B cell (primary cell): ENCODE measurements at regions not wholly inside any gene's neighbourhood (a gene's known extent, or its start where the extent isn't known, plus 50 kb on each side); places are given as distances from the start of the nearest gene placed in this dataset.

Experiments used
- ATAC-seq: fragments of 200-7000 bp; cut with Tn5 transposase; one replicate; pipeline ENCODE4 v1.10.0; 2021; ENCODE audit warnings: low read depth, mild to moderate bottlenecking, moderate number of reproducible peaks, moderate library complexity
- CTCF ChIA-PET: fragments of 350-600 bp; sonication (Branson Sonifier 250); formaldehyde crosslinking; loops from one replicate; lab custom pipeline; 2021; ENCODE audit warnings: antibody characterized with exemption, inconsistent platforms; lab: Charles Lee
- POLR2A ChIA-PET: fragments of 350-600 bp; sonication (Branson Sonifier 250); formaldehyde crosslinking; loops from one replicate; lab custom pipeline; 2021; ENCODE audit warnings: antibody characterized with exemption; lab: Charles Lee
- DNase-seq: peaks from one replicate; pipeline ENCODE4 v3.0.0; 2013
- H2AFZ ChIP-seq: 2 replicates; pipeline ENCODE4 v1.6.1; 2012; ENCODE audit warnings: mild to moderate bottlenecking, low read depth, low read length; ENCODE audit not compliant: insufficient read depth, poor library complexity, severe bottlenecking
- H3K27ac ChIP-seq, 2 donors: 1 replicate in 1 of 2; 2 replicates in 1 of 2; pipeline ENCODE4 v1.5.1; 2012 to 2013; ENCODE audit warnings: low read length in 2 of 2, mild to moderate bottlenecking in 2 of 2, moderate library complexity in 1 of 2
- H3K27me3 ChIP-seq, 4 experiments: fragments of 200-600 bp in 1 of 4; sonication (generic) in 1 of 4; replicated peaks in 1 of 4; 1 replicate in 2 of 4; 2 replicates in 2 of 4; pipeline versions ENCODE4 v1.6.1 to v1.7.0; 2013 to 2016; ENCODE audit warnings: low read length in 3 of 4, mild to moderate bottlenecking in 2 of 4, mixed read lengths in 1 of 4, moderate library complexity in 1 of 4; ENCODE audit not compliant: insufficient read depth in 4 of 4, control insufficient read depth in 3 of 4; ENCODE audit errors: control extremely low read depth in 1 of 4
- H3K36me3 ChIP-seq, 2 experiments: replicated peaks in 1 of 2; 1 replicate in 1 of 2; 2 replicates in 1 of 2; pipeline versions ENCODE4 v1.6.1 to v1.7.1; 2013; ENCODE audit warnings: low read length in 1 of 2; ENCODE audit not compliant: insufficient read depth in 2 of 2, control insufficient read depth in 1 of 2; ENCODE audit errors: control extremely low read depth in 1 of 2, extremely low read depth in 1 of 2
- H3K4me1 ChIP-seq, 2 donors: fragments of 200-600 bp in 1 of 2; sonication (generic) in 1 of 2; 1 replicate in 1 of 2; 2 replicates in 1 of 2; pipeline versions ENCODE4 v1.5.1 to v1.6.1; 2013 to 2017; ENCODE audit warnings: low read length in 2 of 2; ENCODE audit not compliant: control insufficient read depth in 2 of 2, insufficient read depth in 2 of 2
- H3K4me2 ChIP-seq: replicated peaks from 2 replicates; pipeline ENCODE3; 2012; ENCODE audit warnings: mild to moderate bottlenecking, low read depth, low read length; ENCODE audit not compliant: poor library complexity, severe bottlenecking
- H3K4me3 ChIP-seq, 5 experiments: fragments of 200-600 bp in 1 of 5; sonication (generic) in 1 of 5; 1 replicate in 3 of 5; 2 replicates in 2 of 5; pipeline versions ENCODE4 v1.5.1 to v1.7.0; 2011 to 2016; ENCODE audit warnings: low read length in 4 of 5, mild to moderate bottlenecking in 4 of 5, low read depth in 2 of 5, control low read depth in 1 of 5, moderate library complexity in 1 of 5; ENCODE audit not compliant: insufficient read depth in 1 of 5; ENCODE audit errors: control extremely low read depth in 1 of 5, extremely low read depth in 1 of 5
- H3K79me2 ChIP-seq: fragments of 200-600 bp; sonication (generic); one replicate; pipeline ENCODE4 v1.6.0; 2016; ENCODE audit warnings: low read length; ENCODE audit not compliant: control insufficient read depth, insufficient read depth
- H3K9ac ChIP-seq: fragments of 200-600 bp; sonication (generic); 2 replicates; pipeline ENCODE4 v1.6.1; 2017; ENCODE audit warnings: mild to moderate bottlenecking, low read length, moderate library complexity
- H3K9me3 ChIP-seq, 3 donors: one replicate each; pipeline versions ENCODE4 v1.6.1 to v1.7.1; 2013; ENCODE audit warnings: low read length in 2 of 3; ENCODE audit not compliant: control insufficient read depth in 2 of 3, insufficient read depth in 1 of 3; ENCODE audit errors: control extremely low read depth in 1 of 3
- H4K20me1 ChIP-seq: 2 replicates; pipeline ENCODE4 v1.6.0; 2012; ENCODE audit warnings: mild to moderate bottlenecking, low read length; ENCODE audit not compliant: insufficient read depth, control insufficient read depth, poor library complexity, severe bottlenecking
- H3K27ac Mint-ChIP-seq: one replicate; pipeline ENCODE4 v1.8.0; 2021; ENCODE audit warnings: mixed read lengths
- H3K27me3 Mint-ChIP-seq: one replicate; pipeline ENCODE4 v1.8.0; 2021; ENCODE audit warnings: mixed read lengths
- H3K4me1 Mint-ChIP-seq: one replicate; pipeline ENCODE4 v1.8.0; 2021; ENCODE audit warnings: mixed read lengths
- H3K4me3 Mint-ChIP-seq: one replicate; pipeline ENCODE4 v1.8.0; 2021; ENCODE audit warnings: mixed read lengths
- H3K9me3 Mint-ChIP-seq: one replicate; pipeline ENCODE4 v1.8.0; 2022; ENCODE audit warnings: mixed read lengths; ENCODE audit not compliant: insufficient read depth
- EZH2 ChIP-seq: IDR thresholded peaks from 2 replicates; pipeline ENCODE4 v1.6.1; 2012; ENCODE audit warnings: borderline replicate concordance, low read depth, mild to moderate bottlenecking, moderate library complexity, low read length; ENCODE audit not compliant: insufficient read depth, poor library complexity, severe bottlenecking
- WGBS: methylation state at CpG from one replicate; pipeline ENCODE4 v1.1.5; 2013; ENCODE audit warnings: missing lambda C conversion rate; ENCODE audit not compliant: insufficient coverage; 5-methylcytosine and 5-hydroxymethylcytosine counted together
- intact Hi-C: fragments of 100-400 bp; cut with micrococcal nuclease; formaldehyde crosslinking; loops from one replicate; pipeline ENCODE4 v1.10.0; 2022
- TF ChIP-seq, protein P1 (sequence below): fragments of 200-600 bp; IDR thresholded peaks from one replicate; pipeline ENCODE4 v1.8.0; 2022; ENCODE audit warnings: antibody characterized with exemption, mild to moderate bottlenecking

DNA sequence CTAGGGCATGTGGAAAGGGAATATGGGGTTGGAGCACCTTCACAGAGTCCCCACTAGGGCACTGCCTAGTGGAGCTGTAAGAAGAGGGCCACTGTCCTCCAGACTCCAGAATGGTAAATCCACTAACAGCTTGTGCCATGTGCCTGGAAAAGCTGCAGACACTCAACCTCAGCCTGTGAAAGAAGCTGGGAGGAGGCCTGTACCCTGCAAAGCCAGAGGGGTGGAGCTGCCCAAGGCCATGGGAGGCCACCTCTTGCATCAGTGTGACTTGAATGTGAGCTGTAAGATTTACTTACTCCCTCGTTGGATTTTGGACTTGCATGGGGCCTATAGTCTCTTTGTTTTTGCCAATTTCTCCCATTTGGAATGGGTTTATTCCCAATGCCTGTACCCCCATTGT, 705.2 kb upstream of the ROBO1 start:
- Mint-ChIP-seq H3K4me1 (no peaks in the 10 kb centered on the region), H3K9me3 (peaks cover 5% of the 10 kb centered on the region), H3K4me3 (no peak overlapping the region), H3K27me3 (no peaks in the 10 kb centered on the region), H3K27ac (no peak overlapping the region)
- ATAC-seq (no peak), DNase-seq (no peak)
- H3K9me3 ChIP-seq: peaks cover 0 to 8% (median 0%) of the 10 kb centered on the region in 3 donors
- CTCF ChIA-PET: no interaction called here
- no peak overlapping the region for H2AFZ ChIP-seq
- H3K27me3 ChIP-seq: no peaks in the 10 kb centered on the region
- POLR2A ChIA-PET: no interaction called here
- no peaks in the 10 kb centered on the region for H3K36me3 ChIP-seq
- no peak overlapping the region for H3K4me2 ChIP-seq
- H4K20me1 ChIP-seq: no peaks in the 10 kb centered on the region
- no peak for TF ChIP-seq EZH2
- TF ChIP-seq, protein P1, sequence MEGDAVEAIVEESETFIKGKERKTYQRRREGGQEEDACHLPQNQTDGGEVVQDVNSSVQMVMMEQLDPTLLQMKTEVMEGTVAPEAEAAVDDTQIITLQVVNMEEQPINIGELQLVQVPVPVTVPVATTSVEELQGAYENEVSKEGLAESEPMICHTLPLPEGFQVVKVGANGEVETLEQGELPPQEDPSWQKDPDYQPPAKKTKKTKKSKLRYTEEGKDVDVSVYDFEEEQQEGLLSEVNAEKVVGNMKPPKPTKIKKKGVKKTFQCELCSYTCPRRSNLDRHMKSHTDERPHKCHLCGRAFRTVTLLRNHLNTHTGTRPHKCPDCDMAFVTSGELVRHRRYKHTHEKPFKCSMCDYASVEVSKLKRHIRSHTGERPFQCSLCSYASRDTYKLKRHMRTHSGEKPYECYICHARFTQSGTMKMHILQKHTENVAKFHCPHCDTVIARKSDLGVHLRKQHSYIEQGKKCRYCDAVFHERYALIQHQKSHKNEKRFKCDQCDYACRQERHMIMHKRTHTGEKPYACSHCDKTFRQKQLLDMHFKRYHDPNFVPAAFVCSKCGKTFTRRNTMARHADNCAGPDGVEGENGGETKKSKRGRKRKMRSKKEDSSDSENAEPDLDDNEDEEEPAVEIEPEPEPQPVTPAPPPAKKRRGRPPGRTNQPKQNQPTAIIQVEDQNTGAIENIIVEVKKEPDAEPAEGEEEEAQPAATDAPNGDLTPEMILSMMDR: no peak
- no peak overlapping the region for H3K27ac ChIP-seq
- intact Hi-C loops: no loop called here
- no peaks in the 10 kb centered on the region for H3K4me1 ChIP-seq
- WGBS: 75% methylated on average over 1 of the region's 1 CpG
- no peak overlapping the region for H3K9ac ChIP-seq
- H3K79me2 ChIP-seq: no peaks in the 10 kb centered on the region
- no peak overlapping the region for H3K4me3 ChIP-seq

DNA sequence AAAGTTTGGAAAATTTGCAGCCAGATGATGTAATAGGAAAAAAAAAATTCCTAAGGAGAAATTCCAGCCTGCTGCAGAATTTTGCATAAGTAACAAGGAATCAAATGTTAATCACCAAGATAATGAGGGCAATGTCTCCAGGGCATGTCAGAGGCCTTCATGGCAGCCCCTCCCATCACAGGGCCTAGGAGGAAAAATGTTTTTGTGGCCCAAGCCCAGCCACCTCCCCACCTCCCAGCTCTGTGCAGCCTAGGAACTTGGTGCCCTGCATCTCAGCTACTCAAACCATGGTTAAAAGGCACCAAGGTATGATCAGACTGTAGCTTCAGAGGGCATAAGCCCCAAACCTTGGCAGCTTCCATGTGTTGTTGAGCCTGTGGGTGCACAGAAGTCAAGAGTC, 704.7 kb upstream of the ROBO1 start:
- DNase-seq (no peak), ATAC-seq (no peak)
- no peak for TF ChIP-seq EZH2
- TF ChIP-seq, protein P1: no peak
- Histone ChIP-seq H3K79me2 (no peaks in the 10 kb centered on the region), H3K9me3 (peaks cover 0 to 8% (median 0%) of the 10 kb centered on the region in 3 donors), H3K4me1 (no peaks in the 10 kb centered on the region), H3K27me3 (no peaks in the 10 kb centered on the region), H4K20me1 (no peaks in the 10 kb centered on the region), H3K4me3 (no peak overlapping the region), H3K4me2 (no peak overlapping the region), H2AFZ (no peak overlapping the region), H3K9ac (no peak overlapping the region), H3K27ac (no peak overlapping the region), H3K36me3 (no peaks in the 10 kb centered on the region)
- intact Hi-C loops: no loop called here
- ChIA-PET POLR2A (no interaction called here), CTCF (no interaction called here)
- no peak overlapping the region for H3K4me3 Mint-ChIP-seq
- H3K27me3 Mint-ChIP-seq: no peaks in the 10 kb centered on the region
- no peak overlapping the region for H3K27ac Mint-ChIP-seq
- no peaks in the 10 kb centered on the region for H3K4me1 Mint-ChIP-seq
- H3K9me3 Mint-ChIP-seq: peaks cover 5% of the 10 kb centered on the region
